GM04504 (cell line): ENCODE measurements at regions not wholly inside any gene's neighbourhood (a gene's known extent, or its start where the extent isn't known, plus 50 kb on each side); places are given as distances from the start of the nearest gene placed in this dataset.

Experiments
- DNase-seq: peaks from one replicate; pipeline ENCODE4 v3.0.0-alpha.2; 2012; ENCODE audit warnings: low read depth

- DNase-seq, result no peak
These were observed 331.8 kb downstream of the PRL start for GRCh38 chr6:21965016-21965415.

- DNase-seq, result no peak
These were observed 330.8 kb downstream of the PRL start for GRCh38 chr6:21965953-21966539.

GRCh38 chr6:21967056-21967974 is 329.5 kb downstream of the PRL start:
- DNase-seq, result no peak

GRCh38 chr6:21968411-21968810 is 328.4 kb downstream of the PRL start:
- no peak for DNase-seq

- no peak for DNase-seq
These were observed 327.6 kb downstream of the PRL start for GRCh38 chr6:21969192-21969591.

- no peak for DNase-seq
These were observed 326.1 kb downstream of the PRL start for GRCh38 chr6:21970569-21971300.

GRCh38 chr6:21971541-21971940 is 325.3 kb downstream of the PRL start:
- no peak for DNase-seq

DNA sequence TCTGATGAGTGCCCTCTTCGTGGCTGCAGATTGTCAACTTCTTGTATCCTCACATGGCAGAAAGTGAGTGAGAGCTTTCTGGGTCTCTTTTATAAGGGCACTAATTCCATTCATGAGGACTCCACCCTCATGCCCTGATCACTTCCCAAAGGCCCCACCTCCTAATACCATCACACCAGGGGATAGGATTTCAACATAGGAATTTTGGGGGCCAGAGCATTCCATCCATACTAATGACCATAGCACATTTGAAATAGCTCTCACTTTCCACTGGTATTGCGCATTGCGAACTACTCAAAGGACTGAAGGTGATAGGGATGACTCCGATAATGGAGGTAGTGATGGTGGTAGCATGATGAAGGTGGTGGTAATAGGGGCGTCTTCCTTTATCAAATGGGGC is 324.3 kb downstream of the PRL start:
- DNase-seq, result no peak

- DNase-seq, result no peak
These were observed 319.5 kb downstream of the PRL start for GRCh38 chr6:21977346-21977745.

GRCh38 chr6:21981235-21981833 is 315.5 kb downstream of the PRL start:
- DNase-seq, result no peak

DNA sequence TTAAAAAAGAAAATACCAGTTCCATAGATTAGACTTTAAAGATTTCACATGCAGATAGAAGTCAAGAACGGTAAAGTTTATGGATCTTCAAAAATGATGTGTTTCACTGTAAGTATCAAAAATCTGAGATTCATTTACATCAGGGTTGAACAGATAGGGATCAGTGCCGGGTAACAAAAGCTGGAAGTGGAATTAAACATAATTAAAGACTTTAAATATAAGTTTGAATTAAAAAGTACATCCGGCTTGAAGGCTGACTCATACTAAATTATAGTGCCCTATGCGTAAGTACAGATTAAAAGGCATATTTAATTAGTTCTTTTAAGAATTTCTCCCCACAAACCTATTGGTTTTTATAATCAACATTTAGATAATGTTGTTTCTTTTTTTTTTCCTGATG is 312.7 kb downstream of the PRL start:
- no peak for DNase-seq

- no peak for DNase-seq
These were observed 312.3 kb downstream of the PRL start for GRCh38 chr6:21984561-21984960.

DNA sequence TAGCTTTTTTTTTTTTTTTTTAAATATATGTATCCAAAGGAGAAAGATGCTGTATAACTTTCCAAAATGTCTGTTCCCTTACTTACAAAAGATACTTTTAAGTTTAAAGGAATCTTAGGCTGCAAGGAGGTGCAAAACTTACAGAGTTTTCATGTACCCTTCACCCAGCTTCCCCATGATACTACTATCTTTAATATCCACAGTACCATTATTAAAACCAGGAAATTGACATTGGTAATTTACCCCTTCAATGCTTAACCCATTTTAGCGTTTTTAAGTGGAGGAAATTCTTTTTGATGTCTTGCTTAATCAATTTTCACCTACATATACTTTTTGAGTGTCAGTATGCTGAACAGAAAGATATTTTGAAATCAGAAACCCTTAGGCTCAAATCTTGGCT is 310.9 kb downstream of the PRL start:
- DNase-seq, result no peak

- no peak for DNase-seq
These were observed 310.1 kb downstream of the PRL start for GRCh38 chr6:21986703-21987102.

- DNase-seq, result peak; percentile 66
These were observed 309.3 kb downstream of the PRL start for GRCh38 chr6:21987501-21987957.

DNA sequence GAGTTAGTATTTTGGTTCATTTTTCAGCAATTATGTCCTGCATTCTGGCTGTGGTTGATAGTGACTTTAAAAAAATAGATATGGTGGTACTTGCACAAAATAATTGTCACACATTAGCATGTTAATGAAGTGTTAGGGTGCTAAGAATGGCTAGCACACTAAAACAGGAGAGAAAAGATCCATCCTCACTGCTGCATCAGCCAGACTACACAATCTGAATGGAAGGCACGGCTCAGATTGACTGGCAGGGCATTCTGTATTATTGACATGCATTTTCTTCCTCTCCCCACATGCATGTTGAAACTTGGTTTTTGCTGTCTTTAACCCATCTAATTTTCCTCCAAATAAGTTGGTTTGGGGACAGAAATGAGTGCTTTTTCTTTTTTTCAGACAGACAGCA is 306.3 kb downstream of the PRL start:
- DNase-seq, result no peak

DNA sequence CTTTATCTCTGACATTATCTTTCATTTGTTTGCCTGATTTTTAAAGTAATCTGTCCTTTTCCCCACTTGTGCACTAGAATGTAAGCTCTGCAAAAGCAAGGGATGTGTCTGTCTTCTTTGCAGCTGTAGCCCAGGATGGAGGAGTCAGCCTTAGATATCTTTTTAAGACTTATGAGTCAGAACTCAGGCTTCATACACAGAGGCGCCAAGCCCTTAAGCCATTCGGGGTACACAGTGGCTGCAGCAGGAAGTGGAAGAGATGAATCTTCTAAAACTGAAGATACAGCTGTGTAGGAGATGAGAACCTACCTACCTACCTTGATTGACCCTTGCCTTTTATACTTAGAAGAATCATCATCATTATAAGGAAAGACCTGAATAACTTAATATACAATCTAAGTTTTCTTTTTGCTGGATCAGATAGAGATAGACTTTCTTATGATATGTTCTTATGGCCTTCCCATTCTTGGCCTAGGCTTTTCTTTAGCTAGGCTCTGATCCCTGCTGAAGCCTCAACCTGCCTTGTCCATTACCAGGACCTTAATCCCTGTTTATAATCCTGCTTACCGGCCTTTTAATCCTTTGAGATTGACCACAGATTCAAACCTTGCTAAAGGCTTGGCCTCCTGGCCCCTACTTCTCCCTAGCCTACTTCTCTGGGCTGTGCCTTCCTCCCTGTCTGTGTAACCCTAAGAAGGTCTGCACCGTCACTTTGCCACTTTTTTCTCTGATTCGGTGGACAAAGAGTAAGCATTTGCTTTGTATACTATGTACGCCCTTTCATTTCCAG is 304.5 kb downstream of the PRL start:
- DNase-seq, result peak; percentile 26

GRCh38 chr6:21993841-21994240 is 303.0 kb downstream of the PRL start:
- DNase-seq, result no peak

DNA sequence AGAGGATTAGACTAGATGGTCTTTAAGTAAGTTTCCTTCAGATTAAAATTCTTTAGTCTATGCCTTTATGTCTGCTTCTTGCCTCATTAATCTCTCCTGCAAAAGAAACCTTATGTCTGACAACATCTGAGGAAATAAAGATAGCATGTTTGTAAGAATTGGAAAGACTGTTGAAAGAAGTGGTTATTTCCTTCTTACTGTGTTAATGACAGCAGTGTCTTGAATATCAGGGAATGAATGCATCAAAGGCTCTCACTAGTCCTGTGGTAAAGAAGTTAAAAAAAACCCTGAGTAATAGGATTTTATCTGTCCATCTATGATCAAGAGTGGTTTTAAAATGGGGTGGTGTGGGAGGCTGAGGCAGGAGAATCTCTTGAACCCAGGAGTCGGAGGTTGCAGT is 302.0 kb downstream of the PRL start:
- DNase-seq, result no peak

DNA sequence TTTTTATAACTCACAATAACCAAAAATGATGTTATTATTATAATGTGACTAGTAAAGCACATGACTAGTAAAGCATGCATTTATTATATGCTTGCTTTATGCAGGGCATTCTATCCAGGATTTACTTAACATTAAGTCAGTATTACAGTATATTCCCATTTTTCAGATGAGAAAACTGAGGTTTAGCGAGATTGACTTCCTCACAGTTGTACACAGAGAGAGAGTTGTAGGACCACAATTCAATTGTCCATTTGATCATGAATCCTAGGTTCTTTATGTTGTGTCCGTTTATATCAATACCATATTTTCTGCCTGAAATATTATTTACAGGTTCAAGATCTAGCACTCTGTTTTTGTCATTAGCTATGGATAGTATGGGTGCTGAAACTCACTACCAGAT is 301.5 kb downstream of the PRL start:
- DNase-seq, result no peak

DNA sequence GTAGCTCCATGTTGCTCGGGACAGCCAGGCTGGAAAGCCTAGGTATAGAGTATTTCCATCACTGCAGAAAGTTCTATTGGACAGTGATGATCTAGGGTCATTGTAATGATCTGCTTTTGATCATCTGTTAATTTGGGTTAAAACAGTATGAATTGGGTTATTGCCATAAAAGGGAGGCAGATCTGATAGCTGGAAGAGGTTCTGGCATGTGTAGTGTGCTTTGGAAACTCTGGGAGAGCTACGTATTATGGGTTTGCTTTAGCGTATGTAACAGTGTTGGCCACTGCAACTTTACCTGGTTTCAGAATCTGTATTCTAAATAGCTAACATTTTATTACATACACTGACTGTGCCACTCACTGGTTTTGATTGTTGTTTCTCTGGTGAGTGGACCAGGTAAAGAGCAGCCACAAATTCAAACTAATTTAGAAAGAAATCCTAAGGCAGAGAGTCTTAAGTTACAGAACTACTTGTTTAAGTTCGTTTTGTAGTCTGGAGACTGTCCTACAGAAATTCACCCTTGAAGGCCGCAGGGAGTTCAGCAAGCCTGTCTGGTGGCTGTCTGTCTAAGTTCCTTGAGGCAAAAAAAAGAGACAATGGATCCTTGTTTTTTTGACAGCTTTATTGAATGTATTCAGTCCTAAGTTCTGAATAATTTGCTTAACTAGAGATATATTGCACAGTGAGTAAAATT is 300.3 kb downstream of the PRL start:
- no peak for DNase-seq
